PC-3 (cell line): ENCODE measurements at regions not wholly inside any gene's neighbourhood (a gene's known extent, or its start where the extent isn't known, plus 50 kb on each side); places are given as distances from the start of the nearest gene placed in this dataset.

ENCODE experiments used
- ATAC-seq: fragments of 200-7000 bp; cut with Tn5 transposase; 2 replicates; pipeline ENCODE4 v1.9.1; 2020; ENCODE audit warnings: mild to moderate bottlenecking, moderate library complexity
- BruUV-seq: library from RNA; stranded (reverse); fragments of 400-500 nt; replicated peaks from 2 replicates; lab custom pipeline; 2021; lab: Mats Ljungman, UMichigan
- CTCF ChIA-PET: fragments of 300-600 bp; sonication (Branson Sonifier 250); formaldehyde crosslinking; loops from one replicate; lab custom pipeline; 2022; ENCODE audit warnings: antibody characterized with exemption; lab: Charles Lee
- POLR2A ChIA-PET: fragments of 300-600 bp; sonication (Branson Sonifier 250); formaldehyde crosslinking; loops from one replicate; lab custom pipeline; 2022; ENCODE audit warnings: antibody characterized with exemption; ENCODE audit not compliant: unreplicated experiment; lab: Charles Lee
- DNase-seq: peaks from one replicate; pipeline ENCODE4 v3.0.0-alpha.2; 2015
- H2AFZ ChIP-seq: fragments of 300-600 bp; sonication (generic); 2 replicates; pipeline ENCODE4 v1.6.0; 2016; ENCODE audit warnings: antibody characterized with exemption, low read length
- H3F3A ChIP-seq: fragments of 300-600 bp; sonication (generic); one replicate; pipeline ENCODE4 v1.6.0; 2017; ENCODE audit warnings: antibody characterized with exemption, low read length, control low read depth, mild to moderate bottlenecking; ENCODE audit not compliant: unreplicated experiment
- H3K27ac ChIP-seq: fragments of 300-600 bp; sonication (generic); 2 replicates; pipeline ENCODE4 v1.5.1; 2016; ENCODE audit warnings: mild to moderate bottlenecking, low read length
- H3K27me3 ChIP-seq: fragments of 300-600 bp; sonication (generic); 2 replicates; pipeline ENCODE4 v1.6.1; 2016; ENCODE audit warnings: low read length, mixed read lengths
- H3K36me3 ChIP-seq: fragments of 300-600 bp; sonication (generic); 2 replicates; pipeline ENCODE4 v1.6.1; 2016; ENCODE audit warnings: low read depth, mixed run types, low read length, mixed read lengths
- H3K4me1 ChIP-seq: fragments of 300-600 bp; sonication (generic); 2 replicates; pipeline ENCODE4 v1.5.1; 2016; ENCODE audit warnings: low read length; ENCODE audit not compliant: insufficient read depth
- H3K4me2 ChIP-seq: fragments of 300-600 bp; sonication (generic); 2 replicates; pipeline ENCODE4 v1.6.0; 2016; ENCODE audit warnings: low read length
- H3K4me3 ChIP-seq: fragments of 300-600 bp; sonication (generic); 2 replicates; pipeline ENCODE4 v1.5.1; 2016; ENCODE audit warnings: mild to moderate bottlenecking, low read length, mixed read lengths
- H3K79me2 ChIP-seq: fragments of 300-600 bp; sonication (generic); 2 replicates; pipeline ENCODE4 v1.6.1; 2017; ENCODE audit warnings: low read length, mixed read lengths
- H3K9ac ChIP-seq: fragments of 300-600 bp; sonication (generic); 2 replicates; pipeline ENCODE4 v1.6.0; 2016; ENCODE audit warnings: mild to moderate bottlenecking, low read length
- H3K9me2 ChIP-seq: fragments of 300-600 bp; sonication (generic); replicated peaks from 2 replicates; pipeline ENCODE4 v1.6.1; 2016; ENCODE audit warnings: mixed run types, low read length, mixed read lengths
- H3K9me3 ChIP-seq: fragments of 300-600 bp; sonication (generic); 2 replicates; pipeline ENCODE4 v1.6.1; 2016; ENCODE audit warnings: low read length, mixed read lengths
- H4K20me1 ChIP-seq: fragments of 300-600 bp; sonication (generic); 2 replicates; pipeline ENCODE4 v1.6.1; 2016; ENCODE audit warnings: low read length, mixed read lengths
- CTCF ChIP-seq: fragments of 300-600 bp; sonication (generic); conservative IDR thresholded peaks from 2 replicates; pipeline ENCODE4 v1.5.1; 2017; ENCODE audit warnings: antibody characterized with exemption, low read depth, mild to moderate bottlenecking, low read length
- EZH2 ChIP-seq: fragments of 300-600 bp; sonication (generic); IDR thresholded peaks from one replicate; pipeline ENCODE4 v1.6.1; 2017; ENCODE audit warnings: antibody characterized with exemption, mild to moderate bottlenecking, low read length; ENCODE audit not compliant: unreplicated experiment
- EZH2phosphoT487 ChIP-seq: fragments of 300-600 bp; sonication (generic); IDR thresholded peaks from 2 replicates; pipeline ENCODE4 v1.6.1; 2018; ENCODE audit warnings: mild to moderate bottlenecking, antibody characterized with exemption, low read length, borderline replicate concordance
- intact Hi-C: fragments of 100-400 bp; cut with micrococcal nuclease; formaldehyde crosslinking; loops from 2 replicates; pipeline ENCODE4 v1.9.0; 2023

GRCh38 chr18:11392292-11392691, 217.1 kb upstream of the SLC35G4 start:
- H3K4me2 ChIP-seq: no peak overlapping the region
- H3K9me2 ChIP-seq: no peaks in the 10 kb centered on the region
- intact Hi-C loops: no loop called here
- no peaks in the 10 kb centered on the region for H3K9me3 ChIP-seq
- POLR2A ChIA-PET: no interaction called here
- CTCF ChIA-PET: no interaction called here
- H3K27me3 ChIP-seq: peaks cover 66% of the 10 kb centered on the region
- H3K9ac ChIP-seq: no peak overlapping the region
- no peak for TF ChIP-seq CTCF
- no peak for TF ChIP-seq EZH2phosphoT487
- no peak for TF ChIP-seq EZH2
- no peaks in the 10 kb centered on the region for H3F3A ChIP-seq
- no peaks in the 10 kb centered on the region for H3K79me2 ChIP-seq
- H3K4me3 ChIP-seq: no peak overlapping the region
- H3K4me1 ChIP-seq: no peaks in the 10 kb centered on the region
- H4K20me1 ChIP-seq: no peaks in the 10 kb centered on the region
- BruUV-seq: no TSS peak
- no peaks in the 10 kb centered on the region for H3K36me3 ChIP-seq
- DNase-seq: no peak
- ATAC-seq: no peak
- no peak overlapping the region for H2AFZ ChIP-seq
- H3K27ac ChIP-seq: no peak overlapping the region

GRCh38 chr18:11391661-11392060, 217.7 kb upstream of the SLC35G4 start:
- no peak for TF ChIP-seq EZH2phosphoT487
- no peak for TF ChIP-seq EZH2
- no peak for TF ChIP-seq CTCF
- Histone ChIP-seq H3K4me1 (no peaks in the 10 kb centered on the region), H3K4me3 (no peak overlapping the region), H3K4me2 (no peak overlapping the region), H4K20me1 (no peaks in the 10 kb centered on the region), H3K79me2 (no peaks in the 10 kb centered on the region), H3K36me3 (no peaks in the 10 kb centered on the region), H3K9me3 (no peaks in the 10 kb centered on the region), H3K27me3 (peaks cover 65% of the 10 kb centered on the region), H3K9me2 (no peaks in the 10 kb centered on the region), H3K9ac (no peak overlapping the region), H2AFZ (no peak overlapping the region), H3F3A (no peaks in the 10 kb centered on the region), H3K27ac (no peak overlapping the region)
- no TSS peak for BruUV-seq
- ChIA-PET CTCF (no interaction called here), POLR2A (no interaction called here)
- ATAC-seq: no peak
- intact Hi-C loops: no loop called here
- DNase-seq: no peak

- POLR2A ChIA-PET: interaction anchor here (0.5 kb wide), 1 partner anchor 206 kb away, joined by 4 read pairs; no protein-coding TSS in a partner anchor
- CTCF ChIA-PET: no interaction called here
Measured at GRCh38 chr18:11388755-11389680, 220.4 kb upstream of the SLC35G4 start.

More at GRCh38 chr18:11388755-11389680, 220.4 kb upstream of the SLC35G4 start:
- Histone ChIP-seq H4K20me1 (no peaks in the 10 kb centered on the region), H3K9me2 (no peaks in the 10 kb centered on the region), H3K27ac (no peak overlapping the region), H3K36me3 (no peaks in the 10 kb centered on the region), H3K9me3 (no peaks in the 10 kb centered on the region), H3K4me2 (no peak overlapping the region), H2AFZ (no peak overlapping the region), H3K4me3 (no peak overlapping the region), H3F3A (no peaks in the 10 kb centered on the region), H3K9ac (no peak overlapping the region), H3K79me2 (no peaks in the 10 kb centered on the region), H3K27me3 (peaks cover 46% of the 10 kb centered on the region; the same call in 1 of the 2 replicates), H3K4me1 (no peaks in the 10 kb centered on the region)
- no peak for ATAC-seq
- no peak for DNase-seq
- intact Hi-C loops: no loop called here
- BruUV-seq: no TSS peak
- no peak for TF ChIP-seq EZH2phosphoT487
- TF ChIP-seq EZH2: no peak
- no peak for TF ChIP-seq CTCF
